K562 (cell line): ENCODE measurements at regions not wholly inside any gene's neighbourhood (a gene's known extent, or its start where the extent isn't known, plus 50 kb on each side); places are given as distances from the start of the nearest gene placed in this dataset.

Experiments
- ATAC-seq: fragments of 200-7000 bp; cut with Tn5 transposase; 3 replicates; pipeline ENCODE4 v1.9.1; 2020; ENCODE audit warnings: moderate library complexity
- BruUV-seq: library from RNA; stranded (reverse); fragments of 400-500 nt; replicated peaks from 2 replicates; lab custom pipeline; 2021; lab: Mats Ljungman, UMichigan
- CTCF ChIA-PET: fragments of 300-600 bp; formaldehyde crosslinking; extraction: SDS; loops from one replicate; lab custom pipeline; 2021; ENCODE audit warnings: low intra/inter-chr PET ratio; lab: Yijun Ruan, JAX
- POLR2A ChIA-PET: fragments of 300-600, 350-650 bp; sonication (Branson Sonifier 250); formaldehyde crosslinking; extraction: SDS; loops from one replicate; lab custom pipeline; 2021; ENCODE audit warnings: antibody characterized with exemption, inconsistent platforms; lab: Yijun Ruan, JAX
- DNase-seq, 4 experiments: peaks; one replicate each; pipeline versions ENCODE4 v3.0.0 to v3.0.0-alpha.2; 2011 to 2018; ENCODE audit warnings: low spot score in 3 of 4, mixed read lengths in 3 of 4; ENCODE audit errors: extremely low read depth in 1 of 4
- FAIRE-seq: peaks from 2 replicates; lab custom pipeline; 2011; peaks lifted over from hg19 to GRCh38; lab: Jason Lieb, UNC
- H2AFZ ChIP-seq: 2 replicates; pipeline ENCODE4 v1.6.0; 2011; ENCODE audit warnings: low read depth, low read length, control low read depth, inconsistent platforms
- H3K27ac ChIP-seq: fragments of 200-600 bp; 3 replicates; pipeline ENCODE4 v1.8.0; 2011; ENCODE audit warnings: low read depth, mild to moderate bottlenecking, control low read depth, inconsistent platforms, low read length, moderate library complexity, mixed read lengths; ENCODE audit errors: extremely low read depth
- H3K27me3 ChIP-seq, 2 experiments: fragments of 300-600 bp in 1 of 2; 2 replicates in 1 of 2; 3 replicates in 1 of 2; pipeline versions ENCODE4 v1.6.0 to v1.8.0; 2011; ENCODE audit warnings: inconsistent platforms in 2 of 2, low read length in 2 of 2, mild to moderate bottlenecking in 1 of 2, mixed read lengths in 1 of 2, moderate library complexity in 1 of 2; ENCODE audit not compliant: control insufficient read depth in 2 of 2, insufficient read depth in 2 of 2
- H3K36me3 ChIP-seq: fragments of 300-600 bp; 3 replicates; pipeline ENCODE4 v1.8.0; 2011; ENCODE audit warnings: mild to moderate bottlenecking, low read length, inconsistent platforms; ENCODE audit not compliant: control insufficient read depth, insufficient read depth
- H3K4me1 ChIP-seq, 2 experiments: fragments of 200-600 bp in 1 of 2; replicated peaks in 1 of 2; 2 replicates in 1 of 2; 3 replicates in 1 of 2; pipeline versions ENCODE4 v1.5.1 to v1.8.0; 2011; ENCODE audit warnings: inconsistent platforms in 2 of 2, low read length in 2 of 2, mild to moderate bottlenecking in 1 of 2, mixed read lengths in 1 of 2, moderate library complexity in 1 of 2; ENCODE audit not compliant: control insufficient read depth in 2 of 2, insufficient read depth in 2 of 2
- H3K4me2 ChIP-seq: 2 replicates; pipeline ENCODE4 v1.6.1; 2011; ENCODE audit warnings: low read length, control low read depth, inconsistent platforms, mixed read lengths; ENCODE audit not compliant: insufficient read depth
- H3K4me3 ChIP-seq: fragments of 200-600 bp; sonication (generic), shearing (Covaris generic); 2 replicates; pipeline ENCODE4 v1.5.1; 2016; ENCODE audit warnings: control low read depth, inconsistent platforms
- H3K79me2 ChIP-seq: fragments of 200-600 bp; 3 replicates; pipeline ENCODE4 v1.8.0; 2011; ENCODE audit warnings: low read length, inconsistent platforms; ENCODE audit not compliant: control insufficient read depth, insufficient read depth
- H3K9ac ChIP-seq, 2 experiments: 2 replicates each; pipeline versions ENCODE4 v1.6.0 to v1.6.1; 2011; ENCODE audit warnings: low read depth in 2 of 2, low read length in 2 of 2, control low read depth in 1 of 2, inconsistent platforms in 1 of 2, mild to moderate bottlenecking in 1 of 2, mixed read lengths in 1 of 2; ENCODE audit not compliant: insufficient read depth in 1 of 2
- H3K9me1 ChIP-seq: one replicate; pipeline ENCODE4 v1.6.0; 2011; ENCODE audit warnings: inconsistent platforms, mild to moderate bottlenecking, low read length, moderate library complexity; ENCODE audit not compliant: control insufficient read depth, insufficient read depth
- H3K9me3 ChIP-seq: replicated peaks from 2 replicates; pipeline ENCODE4 v1.5.1; 2011; ENCODE audit warnings: low read depth, low read length, inconsistent platforms; ENCODE audit not compliant: control insufficient read depth, insufficient read depth
- H4K20me1 ChIP-seq: replicated peaks from 2 replicates; pipeline ENCODE4 v1.6.1; 2011; ENCODE audit warnings: low read length, inconsistent platforms, mixed read lengths; ENCODE audit not compliant: control insufficient read depth, insufficient read depth
- CC2D1A ChIP-seq: fragments of 450-650 bp; IDR thresholded peaks from 2 replicates; pipeline ENCODE4 v1.6.1; 2017; ENCODE audit warnings: mild to moderate bottlenecking
- DACH1 ChIP-seq: fragments of 450-650 bp; IDR thresholded peaks from 2 replicates; pipeline ENCODE4 v1.6.1; 2018; ENCODE audit not compliant: partially characterized antibody
- DPF2 ChIP-seq: fragments of 450-650 bp; IDR thresholded peaks from 2 replicates; pipeline ENCODE4 v1.6.1; 2016
- FIP1L1 ChIP-seq: fragments of 200-400 bp; formaldehyde crosslinking; IDR thresholded peaks from 2 replicates; pipeline ENCODE4 v1.6.1; 2018; ENCODE audit warnings: mild to moderate bottlenecking, low read depth, low read length; ENCODE audit not compliant: poor library complexity, severe bottlenecking
- HCFC1 ChIP-seq: IDR thresholded peaks from 2 replicates; pipeline ENCODE4 v1.6.1; 2012; ENCODE audit warnings: low read depth, low read length, improper control_type of control experiment
- KLF13 ChIP-seq: fragments of 450-650 bp; IDR thresholded peaks from 2 replicates; pipeline ENCODE4 v1.6.1; 2016; ENCODE audit warnings: missing genetic modification characterization, low read depth, mild to moderate bottlenecking, missing compliant biosample characterization, moderate library complexity, borderline replicate concordance
- PHB2 ChIP-seq: fragments of 450-650 bp; IDR thresholded peaks from 2 replicates; pipeline ENCODE4 v1.6.1; 2017; ENCODE audit warnings: low read depth
- POLR2A ChIP-seq: fragments of 450-650 bp; conservative IDR thresholded peaks from 2 replicates; pipeline ENCODE4 v1.6.1; 2016
- RAD21 ChIP-seq, 2 experiments: fragments of 250-450 bp in 1 of 2; fragments of 450-650 bp in 1 of 2; sonication (Bioruptor Pico) in 1 of 2; formaldehyde crosslinking in 1 of 2; IDR thresholded peaks in 1 of 2; conservative IDR thresholded peaks in 1 of 2; 2 replicates each; pipeline versions ENCODE4 v1.4.0 to v1.8.0; 2020 to 2022; ENCODE audit warnings: mild to moderate bottlenecking in 2 of 2, moderate library complexity in 1 of 2
- SAFB2 ChIP-seq: fragments of 200-400 bp; formaldehyde crosslinking; IDR thresholded peaks from 2 replicates; pipeline ENCODE4 v1.6.1; 2018; ENCODE audit warnings: borderline replicate concordance, low read length, low read depth, moderate library complexity; ENCODE audit not compliant: severe bottlenecking
- ZC3H11A ChIP-seq: IDR thresholded peaks from 2 replicates; pipeline ENCODE4 v1.6.1; 2012; ENCODE audit warnings: low read depth, low read length, improper control_type of control experiment
- ZFP36 ChIP-seq: fragments of 150-350 bp; IDR thresholded peaks from 2 replicates; pipeline ENCODE4 v1.6.1; 2018; ENCODE audit warnings: low read length, low read depth; ENCODE audit not compliant: partially characterized antibody
- ZNF274 ChIP-seq: IDR thresholded peaks from 2 replicates; pipeline ENCODE4 v1.6.1; 2011; ENCODE audit warnings: low read depth, mild to moderate bottlenecking, low read length, moderate library complexity, borderline replicate concordance
- ZNF408 ChIP-seq: fragments of 250-450 bp; sonication (Bioruptor Pico); IDR thresholded peaks from 2 replicates; pipeline ENCODE4 v1.4.0; 2020; ENCODE audit warnings: low read depth, mild to moderate bottlenecking, moderate library complexity
- ZNF717 ChIP-seq: fragments of 250-450 bp; sonication (Bioruptor Pico); IDR thresholded peaks from 2 replicates; pipeline ENCODE4 v1.5.0; 2021
- WGBS: fragments of 100-300 bp; shearing (Covaris generic); methylation state at CpG from one replicate; pipeline ENCODE4 v1.1.6; 2016; ENCODE audit warnings: low coverage, mixed read lengths; ENCODE audit not compliant: insufficient coverage; ENCODE audit errors: missing lambda C conversion rate; 5-methylcytosine and 5-hydroxymethylcytosine counted together
- in situ Hi-C: fragments of 300-500 bp; cut with MboI; formaldehyde crosslinking; loops from 4 replicates; pipeline ENCODE4 v1.15.0; 2018; ENCODE audit warnings: inconsistent platforms, mixed read lengths
- intact Hi-C: fragments of 100-400 bp; cut with micrococcal nuclease; formaldehyde crosslinking; loops from 2 replicates; pipeline ENCODE4 v1.14.2; 2022
- TF ChIP-seq, protein P1 (sequence below): fragments of 250-450 bp; sonication (Bioruptor Pico); IDR thresholded peaks from 2 replicates; pipeline ENCODE4 v1.4.0; 2020
- TF ChIP-seq, protein P2 (sequence below): fragments of 250-450 bp; sonication (Bioruptor Pico); IDR thresholded peaks from 2 replicates; pipeline ENCODE4 v1.8.0; 2022; ENCODE audit warnings: moderate library complexity, mild to moderate bottlenecking, inconsistent platforms
- TF ChIP-seq, protein P3 (sequence below): fragments of 250-450 bp; sonication (Bioruptor Pico); IDR thresholded peaks from 2 replicates; pipeline ENCODE4 v1.5.0; 2021; ENCODE audit warnings: mild to moderate bottlenecking, borderline replicate concordance
- TF ChIP-seq, protein P4 (sequence below): sonication (generic); formaldehyde crosslinking; IDR thresholded peaks from 2 replicates; pipeline ENCODE4 v1.8.0; 2022; ENCODE audit warnings: missing genetic modification reagents, mild to moderate bottlenecking, moderate library complexity, borderline replicate concordance

DNA sequence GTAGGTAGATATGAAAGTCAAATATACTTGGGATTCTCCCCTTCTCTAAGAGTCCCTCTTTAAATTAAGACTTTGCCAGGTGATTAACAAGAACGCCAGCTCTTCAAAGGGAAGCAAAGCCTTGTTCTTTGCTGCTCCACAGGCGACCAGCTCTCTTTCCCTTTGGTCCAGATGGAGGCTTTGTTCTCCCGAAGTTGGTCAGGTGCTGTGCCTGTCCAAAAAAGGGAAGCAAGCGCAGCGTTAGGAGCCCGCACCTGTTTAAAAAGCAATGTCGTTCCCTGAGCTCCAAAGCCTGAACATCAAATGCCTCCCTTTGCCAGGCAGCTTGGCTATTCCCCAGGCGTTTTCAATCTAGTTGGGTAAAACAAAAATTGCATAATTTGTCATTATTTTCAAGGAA is 1913.1 kb upstream of the PIK3C3 start:
- Histone ChIP-seq H3K4me1 (no peaks in the 10 kb centered on the region), H4K20me1 (no peaks in the 10 kb centered on the region), H2AFZ (no peak overlapping the region), H3K79me2 (no peaks in the 10 kb centered on the region), H3K27ac (no peak overlapping the region), H3K9me3 (no peaks in the 10 kb centered on the region), H3K36me3 (no peaks in the 10 kb centered on the region), H3K9me1 (no peaks in the 10 kb centered on the region), H3K4me3 (no peak overlapping the region), H3K9ac (no peak overlapping the region), H3K4me2 (no peak overlapping the region), H3K27me3 (no peaks in the 10 kb centered on the region)
- POLR2A ChIA-PET: interaction anchor here (1.2 kb wide), 1 partner anchor 12 kb away, joined by 4 read pairs; no protein-coding TSS in a partner anchor
- 0% methylated on average over 7 of the region's 8 CpGs for WGBS
- DNase-seq: no peak
- no peak for ATAC-seq
- BruUV-seq: no TSS peak
- in situ Hi-C loops (no loop called here), intact Hi-C loops (no loop called here)
- TF ChIP-seq, protein P1, sequence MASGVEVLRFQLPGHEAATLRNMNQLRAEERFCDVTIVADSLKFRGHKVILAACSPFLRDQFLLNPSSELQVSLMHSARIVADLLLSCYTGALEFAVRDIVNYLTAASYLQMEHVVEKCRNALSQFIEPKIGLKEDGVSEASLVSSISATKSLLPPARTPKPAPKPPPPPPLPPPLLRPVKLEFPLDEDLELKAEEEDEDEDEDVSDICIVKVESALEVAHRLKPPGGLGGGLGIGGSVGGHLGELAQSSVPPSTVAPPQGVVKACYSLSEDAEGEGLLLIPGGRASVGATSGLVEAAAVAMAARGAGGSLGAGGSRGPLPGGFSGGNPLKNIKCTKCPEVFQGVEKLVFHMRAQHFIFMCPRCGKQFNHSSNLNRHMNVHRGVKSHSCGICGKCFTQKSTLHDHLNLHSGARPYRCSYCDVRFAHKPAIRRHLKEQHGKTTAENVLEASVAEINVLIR (CRISPR knock-in tag): no peak
- TF ChIP-seq ZFP36 (no peak), SAFB2 (no peak), HCFC1 (no peak), RAD21 (CRISPR knock-in tag; conservative IDR thresholded peaks at IDR 0.05 in 1 of 2, IDR thresholded peaks at IDR 0.05 in 1 of 2) (no peak), DACH1 (no peak), ZNF274 (no peak), CC2D1A (no peak), ZNF408 (CRISPR knock-in tag) (no peak), ZNF717 (no peak), DPF2 (no peak), FIP1L1 (no peak), POLR2A (no peak), PHB2 (no peak), KLF13 (no peak), ZC3H11A (no peak)
- TF ChIP-seq, protein P2, sequence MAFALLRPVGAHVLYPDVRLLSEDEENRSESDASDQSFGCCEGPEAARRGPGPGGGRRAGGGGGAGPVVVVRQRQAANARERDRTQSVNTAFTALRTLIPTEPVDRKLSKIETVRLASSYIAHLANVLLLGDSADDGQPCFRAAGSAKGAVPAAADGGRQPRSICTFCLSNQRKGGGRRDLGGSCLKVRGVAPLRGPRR (CRISPR knock-in tag): no peak
- TF ChIP-seq, protein P3, sequence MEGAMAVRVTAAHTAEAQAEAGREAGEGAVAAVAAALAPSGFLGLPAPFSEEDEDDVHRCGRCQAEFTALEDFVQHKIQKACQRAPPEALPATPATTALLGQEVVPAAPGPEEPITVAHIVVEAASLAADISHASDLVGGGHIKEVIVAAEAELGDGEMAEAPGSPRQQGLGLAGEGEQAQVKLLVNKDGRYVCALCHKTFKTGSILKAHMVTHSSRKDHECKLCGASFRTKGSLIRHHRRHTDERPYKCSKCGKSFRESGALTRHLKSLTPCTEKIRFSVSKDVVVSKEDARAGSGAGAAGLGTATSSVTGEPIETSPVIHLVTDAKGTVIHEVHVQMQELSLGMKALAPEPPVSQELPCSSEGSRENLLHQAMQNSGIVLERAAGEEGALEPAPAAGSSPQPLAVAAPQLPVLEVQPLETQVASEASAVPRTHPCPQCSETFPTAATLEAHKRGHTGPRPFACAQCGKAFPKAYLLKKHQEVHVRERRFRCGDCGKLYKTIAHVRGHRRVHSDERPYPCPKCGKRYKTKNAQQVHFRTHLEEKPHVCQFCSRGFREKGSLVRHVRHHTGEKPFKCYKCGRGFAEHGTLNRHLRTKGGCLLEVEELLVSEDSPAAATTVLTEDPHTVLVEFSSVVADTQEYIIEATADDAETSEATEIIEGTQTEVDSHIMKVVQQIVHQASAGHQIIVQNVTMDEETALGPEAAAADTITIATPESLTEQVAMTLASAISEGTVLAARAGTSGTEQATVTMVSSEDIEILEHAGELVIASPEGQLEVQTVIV (CRISPR knock-in tag): no peak
- TF ChIP-seq, protein P4, sequence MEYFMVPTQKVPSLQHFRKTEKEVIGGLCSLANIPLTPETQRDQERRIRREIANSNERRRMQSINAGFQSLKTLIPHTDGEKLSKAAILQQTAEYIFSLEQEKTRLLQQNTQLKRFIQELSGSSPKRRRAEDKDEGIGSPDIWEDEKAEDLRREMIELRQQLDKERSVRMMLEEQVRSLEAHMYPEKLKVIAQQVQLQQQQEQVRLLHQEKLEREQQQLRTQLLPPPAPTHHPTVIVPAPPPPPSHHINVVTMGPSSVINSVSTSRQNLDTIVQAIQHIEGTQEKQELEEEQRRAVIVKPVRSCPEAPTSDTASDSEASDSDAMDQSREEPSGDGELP (CRISPR knock-in tag): no peak
- CTCF ChIA-PET: no interaction called here
- FAIRE-seq: no peak
